SIG-M5 treated with dmso at 0.1 percent for 504 hours (cell line): ENCODE measurements at regions not wholly inside any gene's neighbourhood (a gene's known extent, or its start where the extent isn't known, plus 50 kb on each side); places are given as distances from the start of the nearest gene placed in this dataset.
"Not testable (repeated sequence)": the region's sequence is repeated elsewhere in the genome, so short reads cannot be mapped to it uniquely, and the experiment has no call there.

Experiments
- DNase-seq: peaks from one replicate; lab custom pipeline; 2025; ENCODE audit not compliant: unreplicated experiment; lab: John Stamatoyannopoulos, UW

DNA sequence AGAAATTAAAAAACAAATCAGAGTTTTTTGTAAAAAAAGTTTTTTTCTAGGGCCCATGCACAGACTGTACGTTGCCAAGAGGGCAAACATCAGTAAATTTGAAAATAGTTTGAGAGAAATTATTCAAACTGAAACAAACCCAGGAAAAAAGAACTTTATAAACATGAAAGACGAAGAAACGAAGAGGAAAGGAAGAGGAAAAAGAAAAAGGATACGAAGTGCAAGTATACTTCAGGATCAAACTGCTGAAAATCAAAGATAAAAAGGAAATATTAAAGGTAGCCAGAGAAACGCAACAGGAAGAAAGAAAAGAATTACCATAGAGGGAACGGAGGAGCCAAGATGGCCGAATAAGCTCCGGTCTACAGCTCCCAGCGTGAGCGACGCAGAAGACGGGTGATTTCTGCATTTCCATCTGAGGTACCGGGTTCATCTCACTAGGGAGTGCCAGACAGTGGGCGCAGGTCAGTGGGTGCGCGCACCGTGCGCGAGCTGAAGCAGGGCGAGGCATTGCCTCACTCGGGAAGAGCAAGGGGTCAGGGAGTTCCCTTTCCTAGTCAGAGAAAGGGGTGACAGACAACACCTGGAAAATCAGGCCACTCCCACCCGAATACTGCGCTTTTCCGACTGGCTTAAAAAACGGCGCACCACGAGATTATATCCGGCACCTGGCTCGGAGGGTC lies 94.4 kb upstream of the GAS1 start:
- DNase-seq, result not testable (repeated sequence)

DNA sequence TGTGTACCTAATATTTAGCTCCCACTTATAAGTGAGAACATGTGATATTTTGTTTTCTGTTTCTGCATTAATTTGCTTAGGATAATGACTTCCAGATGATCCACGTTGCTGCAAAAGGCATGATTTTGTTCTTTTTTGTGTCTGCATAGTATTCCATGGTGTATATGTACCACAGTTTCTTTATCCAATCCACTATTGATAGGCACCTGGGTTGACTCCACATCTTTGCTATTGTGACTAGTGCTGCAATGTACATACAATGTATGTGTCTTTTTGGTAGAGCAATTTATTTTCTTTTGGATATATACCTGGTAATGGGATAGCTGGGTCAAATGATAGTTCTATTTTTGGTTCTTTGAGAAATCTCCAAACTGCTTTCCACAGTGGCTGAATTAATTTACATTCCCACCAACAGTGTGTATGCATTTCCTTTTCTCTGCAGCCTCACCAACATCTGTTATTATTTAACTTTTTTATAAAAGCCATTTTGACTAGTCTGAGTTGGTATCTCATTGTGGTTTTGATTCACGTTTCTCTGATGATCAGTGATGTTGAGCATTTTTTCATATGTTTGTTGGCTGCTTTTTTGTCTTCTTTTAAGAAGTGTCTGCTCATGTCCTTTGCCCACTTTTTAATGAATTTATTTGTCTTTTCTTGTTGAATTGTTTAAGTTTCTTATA lies 102.8 kb upstream of the GAS1 start:
- not testable (repeated sequence) for DNase-seq

DNA sequence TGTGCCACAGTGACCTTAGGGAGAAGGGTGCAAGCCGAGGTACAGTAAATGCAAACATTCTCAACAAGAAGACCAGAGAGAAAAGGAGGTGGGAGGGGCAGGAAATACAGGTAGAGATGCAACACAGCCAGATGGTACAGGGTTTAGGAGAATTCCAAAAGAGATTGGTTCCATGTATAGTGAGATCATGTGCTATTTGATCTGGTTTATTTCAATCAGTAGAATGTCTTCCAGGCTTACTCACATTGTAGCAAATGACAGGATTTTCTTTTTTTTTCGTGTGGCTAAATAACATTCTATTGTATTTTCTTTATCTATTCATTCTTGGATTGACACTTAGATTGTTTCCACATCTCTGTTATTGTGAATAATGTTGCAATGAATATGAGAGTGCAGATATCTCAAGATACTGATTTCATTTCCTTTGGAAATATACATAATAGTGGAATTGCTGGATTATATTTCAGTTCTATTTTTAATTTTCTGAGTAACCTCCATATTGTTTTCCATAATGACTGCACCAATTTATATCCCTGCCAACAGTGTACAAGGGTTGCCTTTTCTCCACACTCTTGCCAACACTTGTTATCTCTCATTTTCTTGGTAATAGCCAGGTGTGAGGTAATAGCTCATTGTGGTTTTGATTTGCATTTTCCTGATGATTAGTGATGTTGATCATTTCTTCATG lies 107.8 kb upstream of the GAS1 start:
- no peak for DNase-seq

DNA sequence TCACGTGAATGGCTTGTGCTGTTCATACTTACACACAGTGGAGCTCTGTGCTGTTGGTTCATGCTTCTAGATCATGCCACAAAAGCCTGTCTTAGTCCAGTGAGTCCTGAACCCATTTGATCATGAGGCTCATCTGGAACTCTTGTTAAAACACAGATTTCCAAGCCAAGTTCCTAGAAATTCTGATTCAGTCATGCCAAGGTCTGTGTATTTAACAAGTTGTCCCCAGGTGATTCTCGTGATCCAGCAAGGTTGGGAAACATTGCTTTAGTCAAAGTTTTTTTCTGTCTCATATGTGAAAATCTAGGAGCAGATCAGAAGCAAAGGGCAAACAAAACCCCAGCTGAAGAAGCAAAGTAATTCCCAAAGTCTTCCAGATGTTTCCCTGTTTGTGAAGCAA lies 112.5 kb upstream of the GAS1 start:
- DNase-seq, result no peak

GRCh38 chr9:87062746-87063145 lies 115.4 kb upstream of the GAS1 start:
- no peak for DNase-seq

DNA sequence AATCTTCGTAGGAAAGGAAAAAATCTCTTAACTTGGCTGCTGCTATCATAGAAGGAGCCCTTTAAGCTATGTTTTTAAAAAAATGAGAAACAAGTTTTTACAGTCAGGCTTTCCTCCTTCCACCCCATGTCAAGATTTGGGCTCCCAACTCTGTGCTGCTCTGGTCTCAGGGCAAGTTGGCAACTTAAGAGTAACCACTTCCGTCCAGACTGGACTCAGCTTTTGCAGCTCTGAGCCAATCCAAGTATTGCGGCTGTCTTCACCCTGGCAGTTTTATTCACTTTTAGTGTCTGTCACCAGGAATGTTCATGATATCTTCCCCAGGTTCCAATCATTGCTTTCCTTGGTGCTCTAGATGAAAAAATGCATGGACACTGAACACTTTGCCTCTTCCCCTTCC lies 115.9 kb upstream of the GAS1 start:
- no peak for DNase-seq

DNA sequence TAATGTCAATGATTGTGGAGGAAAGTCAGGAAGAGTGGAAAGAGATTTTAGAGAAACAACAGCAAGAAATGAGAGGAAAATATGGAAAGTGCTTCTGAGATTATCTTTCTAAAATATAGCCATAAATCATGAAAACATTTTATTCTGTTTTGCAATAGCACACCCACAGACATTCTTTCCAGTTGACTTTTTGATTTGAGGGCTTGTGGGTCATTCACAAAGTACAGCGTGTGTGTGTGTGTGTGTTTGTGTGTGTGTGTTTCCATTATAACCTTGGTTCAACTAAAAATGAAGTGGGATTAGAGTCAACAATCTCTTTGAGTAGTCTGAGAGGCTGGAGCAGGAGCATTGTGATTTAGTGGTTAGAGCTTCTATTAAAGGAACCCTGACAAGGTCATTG lies 116.6 kb upstream of the GAS1 start:
- DNase-seq, result no peak

- no peak for DNase-seq
Observed at GRCh38 chr9:87064311-87064710, 117.0 kb upstream of the GAS1 start.

- DNase-seq, result no peak
Observed at GRCh38 chr9:87065981-87066380, 118.7 kb upstream of the GAS1 start.

GRCh38 chr9:87067426-87067825 lies 120.1 kb upstream of the GAS1 start:
- no peak for DNase-seq

DNA sequence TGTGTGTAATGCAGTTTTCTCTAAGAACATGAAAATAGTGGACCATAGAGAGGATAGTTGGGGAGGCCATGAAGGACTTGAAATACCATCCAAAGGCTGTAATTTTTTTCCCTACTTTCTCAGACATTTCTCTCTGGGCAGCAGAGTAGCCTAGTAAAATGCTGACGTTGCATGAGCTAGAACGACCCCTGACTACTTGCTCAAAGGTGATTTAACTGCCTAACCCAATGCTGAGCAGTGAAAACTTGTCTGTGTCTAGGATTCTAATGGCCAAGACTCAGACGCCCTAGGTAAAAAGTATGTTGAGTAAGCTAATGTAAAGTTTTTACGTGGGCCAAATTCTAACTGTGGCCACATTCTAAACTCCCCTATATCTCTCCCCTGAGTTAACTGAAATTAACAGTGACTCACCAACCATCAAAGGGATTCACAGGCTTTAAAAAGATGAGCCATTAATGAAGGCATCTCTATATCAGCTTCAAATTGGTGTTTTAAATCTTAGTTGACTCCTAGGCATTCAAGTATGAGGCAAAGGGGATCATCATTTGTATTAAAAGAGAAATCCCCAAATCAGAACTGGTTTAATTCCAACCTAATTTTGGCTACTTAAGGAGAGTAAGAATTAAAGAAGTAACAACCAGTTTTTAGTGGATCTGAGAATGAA lies 121.0 kb upstream of the GAS1 start:
- DNase-seq, result no peak

DNA sequence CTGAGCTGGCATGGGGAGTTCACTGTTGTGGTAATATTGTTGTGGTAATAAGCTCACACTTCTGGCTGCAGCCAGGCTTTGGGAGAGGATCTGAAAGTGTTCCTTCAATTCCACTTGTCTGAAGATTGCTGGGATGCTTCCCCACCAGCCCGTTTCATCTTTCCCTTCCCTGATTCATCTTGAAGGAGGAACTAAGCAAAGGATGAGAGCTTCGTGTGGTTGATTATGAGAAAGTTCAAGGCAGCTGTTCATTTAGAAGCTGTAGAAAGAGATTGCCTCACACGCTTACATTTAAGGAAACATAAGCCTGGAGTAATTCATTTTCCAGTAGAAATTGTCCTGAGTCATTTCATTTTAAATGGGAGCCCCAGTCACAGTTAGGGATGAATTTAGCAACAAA lies 122.4 kb upstream of the GAS1 start:
- no peak for DNase-seq

GRCh38 chr9:87070336-87070735 lies 123.0 kb upstream of the GAS1 start:
- no peak for DNase-seq

DNA sequence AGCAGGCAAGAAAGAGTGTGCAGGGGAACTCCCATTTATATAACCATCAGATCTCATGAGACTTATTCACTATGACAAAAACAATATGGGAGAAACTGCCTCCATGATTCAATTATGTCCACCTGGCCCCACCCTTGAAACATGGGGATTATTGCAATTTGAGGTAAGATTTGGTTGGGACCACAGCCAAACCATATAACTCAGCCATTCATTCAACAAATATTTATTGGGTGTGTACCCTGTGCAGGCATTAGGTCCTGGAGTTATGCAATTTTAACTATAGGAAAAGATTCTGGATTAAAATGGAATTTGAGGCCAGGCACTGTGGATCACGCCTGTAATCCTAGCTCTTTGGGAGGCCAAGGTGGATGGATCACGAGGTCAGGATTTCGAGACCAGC lies 124.2 kb upstream of the GAS1 start:
- DNase-seq, result no peak

DNA sequence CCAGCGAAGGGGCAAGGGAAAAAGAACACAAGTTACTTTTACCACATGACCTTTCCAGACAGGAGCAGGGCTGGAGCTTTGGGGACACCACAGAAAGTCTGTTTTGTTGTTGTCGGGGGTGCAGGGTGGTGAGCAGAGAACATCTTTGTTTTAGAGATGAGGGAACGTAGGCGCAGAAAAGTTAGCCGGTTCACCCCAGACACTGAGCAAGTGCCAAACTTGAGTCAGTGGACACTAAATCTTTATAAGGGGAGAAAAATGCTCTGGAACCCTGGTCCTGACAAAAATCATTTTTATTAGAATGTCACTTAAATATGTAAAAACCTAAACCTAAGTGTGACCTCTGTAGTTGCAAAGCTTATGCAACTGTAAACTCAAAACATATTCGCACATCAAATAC lies 126.4 kb upstream of the GAS1 start:
- no peak for DNase-seq

GRCh38 chr9:87075537-87075936 lies 128.2 kb upstream of the GAS1 start:
- DNase-seq, result no peak

DNA sequence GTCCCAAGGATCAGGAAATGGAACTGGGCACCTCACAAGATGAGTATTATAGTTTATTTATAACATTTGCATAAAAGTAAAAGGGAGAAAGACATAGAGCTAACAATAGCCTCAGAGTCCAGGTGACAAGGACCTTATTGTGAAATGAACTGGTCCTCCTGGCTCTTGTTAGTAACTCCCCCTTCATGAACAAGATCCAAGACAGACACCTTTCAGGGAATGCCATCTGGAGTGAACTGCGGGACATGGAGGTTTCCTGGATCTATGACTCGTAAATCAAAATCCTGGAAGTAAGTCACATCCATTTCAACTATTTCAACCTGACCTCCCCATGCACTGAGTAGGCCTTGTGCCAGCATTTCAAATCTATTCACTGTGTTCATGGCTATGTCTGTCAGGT lies 129.5 kb upstream of the GAS1 start:
- no peak for DNase-seq

GRCh38 chr9:87077986-87078385 lies 130.7 kb upstream of the GAS1 start:
- no peak for DNase-seq

GRCh38 chr9:87080512-87081264 lies 133.4 kb upstream of the GAS1 start:
- DNase-seq, result peak; percentile 0

DNA sequence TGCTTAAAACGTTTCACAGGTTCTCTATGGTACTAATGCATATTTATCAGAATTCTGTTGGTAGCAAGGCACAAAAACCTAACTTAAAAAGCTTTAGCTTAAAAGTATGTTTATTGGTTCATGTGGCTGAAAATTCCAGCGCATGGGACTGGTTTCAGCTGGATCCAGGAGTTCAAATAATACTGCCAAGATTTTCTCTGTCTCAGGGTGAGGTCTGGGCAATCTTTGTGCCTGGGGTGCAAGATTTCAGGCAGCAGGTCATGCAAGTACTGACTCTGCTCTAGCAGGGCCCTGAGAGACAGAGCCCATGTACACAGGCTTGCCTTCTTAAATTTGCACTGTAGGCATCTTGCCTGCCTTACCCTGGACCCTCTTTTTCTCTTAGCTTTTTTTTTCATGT lies 134.2 kb upstream of the GAS1 start:
- no peak for DNase-seq

DNA sequence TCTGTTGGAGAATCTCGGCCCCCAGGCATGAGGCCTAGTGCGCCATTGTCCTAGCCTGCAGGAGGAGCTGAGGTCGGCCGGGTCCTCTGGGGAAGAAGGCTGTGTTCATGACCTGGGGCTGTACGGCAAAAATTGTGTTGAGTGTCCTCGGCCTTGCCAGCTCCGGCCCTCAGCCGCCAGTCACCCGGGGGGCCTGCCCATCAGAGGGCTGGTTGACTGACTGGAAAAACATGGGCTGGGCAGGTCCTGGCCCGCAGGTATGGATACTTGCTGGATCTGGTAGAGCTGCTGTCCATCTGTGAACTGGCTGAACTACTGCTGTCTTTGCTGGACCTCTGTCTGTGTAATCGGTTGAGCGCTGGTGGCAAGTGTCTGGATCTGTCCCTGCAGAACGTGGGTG lies 136.7 kb upstream of the GAS1 start:
- DNase-seq, result no peak
